ENCODE measurements at regions not wholly inside any gene's neighbourhood (a gene's known extent, or its start where the extent isn't known, plus 50 kb on each side); places are given as distances from the start of the nearest gene placed in this dataset.

GRCh38 chr16:86446279-86446678 is 64.0 kb upstream of the FOXF1 start:
- DNase-seq (ENCODE audit: extremely low spot score): no peak
- WGBS: 80% methylated on average over 7 of the region's 7 CpGs
- Histone ChIP-seq H3K4me1 (ENCODE audit: insufficient read depth) (no peaks in the 10 kb centered on the region), H3K36me3 (ENCODE audit: insufficient read depth) (no peaks in the 10 kb centered on the region), H3K27ac (ENCODE audit: low read depth) (no peak overlapping the region), H3K4me3 (ENCODE audit: low read depth, low read length) (no peak overlapping the region)

GRCh38 chr16:86447228-86447627 is 63.1 kb upstream of the FOXF1 start:
- H3K36me3 ChIP-seq (ENCODE audit: insufficient read depth): no peaks in the 10 kb centered on the region
- H3K4me1 ChIP-seq (ENCODE audit: insufficient read depth): no peaks in the 10 kb centered on the region
- no peak overlapping the region for H3K27ac ChIP-seq (ENCODE audit: low read depth)
- no peak overlapping the region for H3K4me3 ChIP-seq (ENCODE audit: low read depth, low read length)
- WGBS: 94% methylated on average over 3 of the region's 3 CpGs
- no peak for DNase-seq (ENCODE audit: extremely low spot score)

GRCh38 chr16:86448306-86448890 is 61.9 kb upstream of the FOXF1 start:
- DNase-seq (ENCODE audit: extremely low spot score): no peak
- no peaks in the 10 kb centered on the region for H3K4me1 ChIP-seq (ENCODE audit: insufficient read depth)
- no peaks in the 10 kb centered on the region for H3K36me3 ChIP-seq (ENCODE audit: insufficient read depth)
- no peak overlapping the region for H3K27ac ChIP-seq (ENCODE audit: low read depth)
- no peak overlapping the region for H3K4me3 ChIP-seq (ENCODE audit: low read depth, low read length)
- 70% methylated on average over 11 of the region's 11 CpGs for WGBS

- no peaks in the 10 kb centered on the region for H3K36me3 ChIP-seq (ENCODE audit: insufficient read depth)
- no peak overlapping the region for H3K27ac ChIP-seq (ENCODE audit: low read depth)
- no peak overlapping the region for H3K4me3 ChIP-seq (ENCODE audit: low read depth, low read length)
- no peak for DNase-seq (ENCODE audit: extremely low spot score)
- WGBS: 55% methylated on average over 16 of the region's 16 CpGs
- no peaks in the 10 kb centered on the region for H3K4me1 ChIP-seq (ENCODE audit: insufficient read depth)
These were observed 60.8 kb upstream of the FOXF1 start for GRCh38 chr16:86449446-86450095.

- Histone ChIP-seq H3K4me1 (ENCODE audit: insufficient read depth) (no peaks in the 10 kb centered on the region), H3K36me3 (ENCODE audit: insufficient read depth) (no peaks in the 10 kb centered on the region), H3K4me3 (ENCODE audit: low read depth, low read length) (no peak overlapping the region), H3K27ac (ENCODE audit: low read depth) (no peak overlapping the region)
- DNase-seq (ENCODE audit: extremely low spot score): no peak
- 98% methylated on average over 2 of the region's 2 CpGs for whole genome bisulfite sequencing
These were observed 59.6 kb upstream of the FOXF1 start for GRCh38 chr16:86450691-86451090.

- peaks cover 1% of the 10 kb centered on the region for H3K4me1 ChIP-seq (ENCODE audit: insufficient read depth)
- H3K36me3 ChIP-seq (ENCODE audit: insufficient read depth): no peaks in the 10 kb centered on the region
- H3K27ac ChIP-seq (ENCODE audit: low read depth): no peak overlapping the region
- 68% methylated on average over 2 of the region's 2 CpGs for WGBS
- H3K4me3 ChIP-seq (ENCODE audit: low read depth, low read length): no peak overlapping the region
- no peak for DNase-seq (ENCODE audit: extremely low spot score)
These were observed 57.9 kb upstream of the FOXF1 start for GRCh38 chr16:86452451-86452850.

- DNase-seq (ENCODE audit: extremely low spot score): no peak
- Histone ChIP-seq H3K27ac (ENCODE audit: low read depth) (peak overlapping the region; percentile 53), H3K4me1 (ENCODE audit: insufficient read depth) (peaks cover 1% of the 10 kb centered on the region), H3K4me3 (ENCODE audit: low read depth, low read length) (no peak overlapping the region), H3K36me3 (ENCODE audit: insufficient read depth) (no peaks in the 10 kb centered on the region)
- 69% methylated on average over 10 of the region's 10 CpGs for WGBS
These were observed 55.2 kb upstream of the FOXF1 start for GRCh38 chr16:86455116-86455515.

- DNase-seq (ENCODE audit: extremely low spot score): no peak
These were observed 54.7 kb upstream of the FOXF1 start for GRCh38 chr16:86455640-86456039.

GRCh38 chr16:86457501-86458148 is 52.7 kb upstream of the FOXF1 start:
- peaks cover 1% of the 10 kb centered on the region for H3K4me1 ChIP-seq (ENCODE audit: insufficient read depth)
- peak overlapping the region; percentile 40 for H3K27ac ChIP-seq (ENCODE audit: low read depth)
- WGBS: 19% methylated on average over 11 of the region's 11 CpGs
- no peaks in the 10 kb centered on the region for H3K36me3 ChIP-seq (ENCODE audit: insufficient read depth)
- no peak overlapping the region for H3K4me3 ChIP-seq (ENCODE audit: low read depth, low read length)
- no peak for DNase-seq (ENCODE audit: extremely low spot score)

More at GRCh38 chr16:86455640-86456039, 54.7 kb upstream of the FOXF1 start:
- no peaks in the 10 kb centered on the region for H3K36me3 ChIP-seq (ENCODE audit: insufficient read depth)
- H3K27ac ChIP-seq (ENCODE audit: low read depth): no peak overlapping the region
- 81% methylated on average over 14 of the region's 14 CpGs for WGBS
- H3K4me3 ChIP-seq (ENCODE audit: low read depth, low read length): no peak overlapping the region
- peaks cover 1% of the 10 kb centered on the region for H3K4me1 ChIP-seq (ENCODE audit: insufficient read depth)

- Histone ChIP-seq H3K36me3 (ENCODE audit: insufficient read depth) (no peaks in the 10 kb centered on the region), H3K4me1 (ENCODE audit: insufficient read depth) (peaks cover 1% of the 10 kb centered on the region), H3K27ac (ENCODE audit: low read depth) (no peak overlapping the region), H3K4me3 (ENCODE audit: low read depth, low read length) (no peak overlapping the region)
- no peak for DNase-seq (ENCODE audit: extremely low spot score)
- 27% methylated on average over 7 of the region's 7 CpGs for WGBS
These were observed 52.1 kb upstream of the FOXF1 start for GRCh38 chr16:86458149-86458777.

- no peak overlapping the region for H3K4me3 ChIP-seq (ENCODE audit: low read depth, low read length)
- DNase-seq (ENCODE audit: extremely low spot score): no peak
- WGBS: 43% methylated on average over 13 of the region's 13 CpGs
- no peaks in the 10 kb centered on the region for H3K36me3 ChIP-seq (ENCODE audit: insufficient read depth)
- peaks cover 1% of the 10 kb centered on the region for H3K4me1 ChIP-seq (ENCODE audit: insufficient read depth)
- H3K27ac ChIP-seq (ENCODE audit: low read depth): no peak overlapping the region
These were observed 51.1 kb upstream of the FOXF1 start for GRCh38 chr16:86459266-86459665.
